ENCODE measurements at regions not wholly inside any gene's neighbourhood (a gene's known extent, or its start where the extent isn't known, plus 50 kb on each side); places are given as distances from the start of the nearest gene placed in this dataset.
"Not testable (repeated sequence)": the region's sequence is repeated elsewhere in the genome, so short reads cannot be mapped to it uniquely, and the experiment has no call there.

- DNase-seq: no peak
Observed at GRCh38 chr9:31470051-31470450, 914.4 kb upstream of the ACO1 start.

GRCh38 chr9:31471010-31471409 is 913.4 kb upstream of the ACO1 start:
- DNase-seq: no peak

GRCh38 chr9:31486630-31487029 is 897.8 kb upstream of the ACO1 start:
- no peak for DNase-seq

GRCh38 chr9:31490551-31491106 is 893.8 kb upstream of the ACO1 start:
- no peak for DNase-seq

DNA sequence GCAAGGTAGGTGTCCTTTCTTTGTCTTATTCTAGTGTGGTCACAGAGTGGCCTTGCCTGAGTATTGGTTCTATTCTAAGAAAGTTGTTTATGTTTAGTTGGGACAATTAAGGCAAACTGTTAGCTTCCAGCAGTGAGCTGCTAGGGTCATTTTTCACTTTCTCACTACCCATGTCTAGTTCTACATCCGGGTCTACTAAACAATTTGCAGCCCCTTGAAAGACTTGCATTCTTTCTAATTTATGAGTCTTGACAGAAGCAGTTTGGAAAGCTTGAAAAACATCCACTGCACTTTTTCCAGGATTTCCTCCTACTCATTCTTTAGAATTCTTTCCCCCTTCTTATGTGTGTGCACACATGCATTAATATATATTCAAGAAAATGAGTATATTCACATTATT is 892.2 kb upstream of the ACO1 start:
- DNase-seq: no peak

DNA sequence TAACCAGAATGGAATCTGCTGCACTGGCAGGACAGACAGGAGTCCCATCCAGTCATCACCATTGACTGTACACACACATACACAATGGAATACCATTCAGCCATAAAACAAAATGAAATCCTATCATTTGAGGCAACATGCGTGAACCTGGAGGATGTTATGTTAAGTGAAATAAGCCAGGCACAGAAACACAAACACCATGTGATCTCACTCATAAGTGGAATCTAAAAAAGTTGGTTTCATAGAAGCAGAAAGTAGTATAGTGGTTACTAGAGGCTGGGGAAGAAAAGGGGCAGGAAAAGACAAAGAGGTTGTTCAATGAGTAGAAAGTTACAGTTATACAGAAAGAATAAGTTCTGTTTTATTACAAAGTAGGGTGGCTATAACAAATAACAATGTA is 884.0 kb upstream of the ACO1 start:
- DNase-seq: no peak

- no peak for DNase-seq
Observed at GRCh38 chr9:31519011-31519410, 865.4 kb upstream of the ACO1 start.

- DNase-seq: no peak
Observed at GRCh38 chr9:31519424-31519823, 865.0 kb upstream of the ACO1 start.

- no peak for DNase-seq
Observed at GRCh38 chr9:31519826-31520225, 864.6 kb upstream of the ACO1 start.

GRCh38 chr9:31520301-31521085 is 864.0 kb upstream of the ACO1 start:
- DNase-seq: no peak

DNA sequence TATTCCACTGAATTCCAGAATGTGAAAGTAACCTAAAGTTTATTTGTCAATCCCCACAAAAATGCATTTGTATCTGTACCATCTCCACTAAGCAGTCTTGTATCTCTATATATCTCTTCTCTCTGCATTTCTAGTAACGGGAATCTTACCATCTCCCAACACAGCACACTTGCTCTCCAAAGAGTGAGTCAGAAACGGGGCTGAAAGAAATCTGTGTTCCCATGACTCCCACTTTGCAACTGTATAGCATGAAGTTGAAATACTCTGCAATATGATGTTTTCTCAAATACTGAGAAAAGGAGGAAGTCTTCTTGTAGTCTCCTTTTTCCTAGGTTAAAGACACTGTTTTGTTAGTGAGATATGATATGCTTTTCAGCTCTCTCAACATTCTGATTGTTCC is 848.8 kb upstream of the ACO1 start:
- DNase-seq: no peak

DNA sequence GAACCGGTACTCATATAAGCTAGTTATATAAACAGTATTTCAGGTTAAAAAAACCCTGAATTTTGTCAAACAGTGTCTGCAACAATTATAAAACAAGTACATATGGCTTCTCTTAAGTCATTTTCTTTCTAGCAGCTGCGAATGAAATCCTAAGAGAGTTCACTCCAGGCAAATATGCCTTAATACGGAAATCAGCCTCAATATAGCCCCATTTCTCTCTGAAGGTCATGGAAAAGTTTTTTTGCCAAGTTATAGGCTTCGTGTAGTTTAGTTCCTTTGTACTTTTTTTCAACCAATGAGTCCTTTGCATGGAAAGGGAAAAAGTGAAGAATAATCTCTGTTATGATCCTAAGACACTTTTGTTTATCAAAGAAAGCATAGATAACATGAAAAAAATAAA is 848.0 kb upstream of the ACO1 start:
- no peak for DNase-seq

- peak; percentile 20 for DNase-seq
Observed at GRCh38 chr9:31541721-31542281, 842.6 kb upstream of the ACO1 start.

GRCh38 chr9:31542384-31543055 is 841.9 kb upstream of the ACO1 start:
- peak; percentile 41 for DNase-seq

DNA sequence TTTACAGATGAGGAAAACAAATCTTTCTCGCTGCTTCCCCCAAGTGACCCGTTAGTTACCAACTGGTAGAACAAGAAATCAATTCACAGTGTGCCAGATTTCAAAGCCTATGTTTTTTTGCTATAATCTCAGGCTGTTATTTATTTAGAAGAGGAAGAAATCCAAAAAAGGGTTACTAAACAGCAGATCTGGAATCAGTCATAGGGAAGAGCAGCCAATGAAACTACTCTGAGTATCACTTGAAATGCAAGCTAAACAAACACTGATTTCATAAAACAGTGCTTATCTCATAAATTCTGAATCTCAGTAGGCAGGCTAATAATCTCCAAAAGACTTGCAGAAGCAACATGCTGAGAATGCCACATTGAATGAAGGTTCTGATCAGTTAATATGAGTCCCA is 829.5 kb upstream of the ACO1 start:
- DNase-seq: no peak

DNA sequence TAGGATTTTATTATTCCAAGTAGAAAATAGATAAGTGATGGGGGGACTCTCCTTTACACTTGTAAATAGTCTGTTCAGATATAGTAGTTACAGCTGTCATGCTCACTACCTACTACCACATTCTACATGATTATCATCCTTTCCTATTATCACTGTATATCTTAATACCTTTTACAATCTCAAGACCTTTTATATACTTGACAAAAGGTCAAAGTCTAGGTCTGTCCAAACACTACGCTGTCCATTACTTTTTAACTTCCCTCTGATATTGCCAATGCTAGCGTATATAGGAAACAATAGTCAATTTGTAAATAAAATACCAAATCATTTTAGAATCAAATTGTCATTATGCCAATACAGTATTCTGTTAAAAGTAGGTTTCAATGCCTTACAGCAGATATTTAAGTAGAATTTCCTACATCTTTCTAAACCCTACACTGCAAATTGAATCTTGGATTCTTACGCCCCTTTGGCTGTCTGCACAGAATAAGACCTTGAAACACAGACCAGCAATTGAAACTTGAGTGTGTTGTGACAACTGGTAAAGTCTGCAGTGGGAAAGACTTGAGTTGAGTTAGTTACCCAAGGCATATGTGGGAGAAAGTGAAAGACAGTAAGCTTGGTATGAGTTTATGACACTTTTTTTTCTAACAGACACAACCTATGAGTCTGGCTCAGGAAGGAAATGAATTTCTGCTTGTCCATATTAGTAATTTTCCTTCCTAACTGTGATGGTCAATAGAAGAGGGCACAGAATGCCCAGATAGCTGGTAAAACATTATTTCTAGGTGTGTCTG is 827.6 kb upstream of the ACO1 start:
- DNase-seq: no peak

- not testable (repeated sequence) for DNase-seq
Observed at GRCh38 chr9:31572190-31572589, 812.3 kb upstream of the ACO1 start.

DNA sequence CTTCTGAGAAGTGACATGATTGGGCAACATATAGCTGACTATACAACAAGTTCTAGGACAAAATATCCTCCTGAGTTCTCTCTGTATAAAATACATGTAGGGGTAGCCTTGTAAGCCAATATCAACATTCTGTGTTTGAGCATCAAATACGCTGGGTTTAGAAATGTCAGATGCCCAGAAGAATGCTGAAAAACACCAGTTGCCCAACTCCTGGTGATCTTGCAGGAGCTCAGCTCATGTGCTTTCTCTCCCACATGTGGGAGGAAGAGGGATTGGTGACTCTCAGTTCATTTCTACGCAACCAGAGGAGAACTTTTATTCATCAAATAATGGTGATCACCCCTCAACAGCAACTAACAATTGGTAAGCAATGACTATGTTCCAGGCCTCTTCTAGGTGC is 810.9 kb upstream of the ACO1 start:
- no peak for DNase-seq

DNA sequence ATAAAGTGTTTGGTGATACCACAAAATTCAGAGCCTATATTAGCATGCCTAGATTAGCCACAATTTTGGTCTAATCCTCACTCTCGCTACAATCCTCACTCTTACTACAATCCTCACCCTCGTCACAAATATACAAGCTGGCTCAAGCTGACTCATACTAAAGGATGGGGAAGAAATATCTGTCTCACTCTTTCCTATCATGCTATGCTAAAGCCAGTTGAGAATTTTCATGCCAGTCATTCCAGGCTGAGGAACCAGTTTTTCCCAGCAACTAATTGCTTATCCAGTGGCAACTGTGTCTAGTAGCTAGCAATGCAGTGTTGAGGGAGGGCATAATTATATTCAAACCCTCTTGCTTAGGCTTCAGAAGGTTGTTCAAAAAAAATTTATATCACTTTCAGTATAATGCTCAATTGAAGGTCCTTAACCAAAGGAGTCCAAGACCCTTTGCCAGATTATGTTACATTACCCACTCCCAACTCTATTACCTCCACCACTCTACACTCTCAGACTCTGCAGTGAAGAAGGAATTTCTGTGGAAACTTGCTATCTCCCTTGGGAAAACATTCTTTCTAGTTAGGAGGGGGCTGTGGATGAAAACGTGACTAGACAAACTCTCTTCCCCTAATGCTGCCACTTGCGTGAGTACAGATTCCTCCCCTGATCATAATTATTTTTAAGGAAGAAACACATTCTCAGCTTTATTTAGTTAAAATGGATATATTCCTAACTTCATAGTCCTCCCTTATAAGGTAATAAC is 810.3 kb upstream of the ACO1 start:
- no peak for DNase-seq

GRCh38 chr9:31582071-31582470 is 802.4 kb upstream of the ACO1 start:
- DNase-seq: no peak

DNA sequence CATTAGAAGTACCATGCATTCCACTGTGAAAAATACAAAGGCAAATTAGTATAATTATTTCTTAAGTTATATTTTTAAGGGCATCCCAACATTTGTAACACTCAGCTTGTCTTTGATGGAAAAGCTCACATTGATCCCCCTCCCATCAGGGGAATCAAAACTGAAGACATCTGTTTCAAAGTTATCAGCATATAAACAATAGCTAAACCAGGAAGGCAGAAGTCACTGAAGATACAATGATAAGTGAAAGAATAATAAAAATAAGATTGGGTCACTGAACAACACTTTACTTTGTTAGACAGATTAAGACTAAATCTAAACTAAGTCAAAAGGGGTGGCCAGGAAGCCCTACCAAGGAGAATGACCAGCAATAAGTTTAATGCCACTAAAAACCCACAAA is 801.9 kb upstream of the ACO1 start:
- DNase-seq: no peak

GRCh38 chr9:31585158-31585557 is 799.3 kb upstream of the ACO1 start:
- DNase-seq: no peak

All from eye (tissue), 1 donor.